Inflammatory macrophage (primary cell): ENCODE measurements at regions not wholly inside any gene's neighbourhood (a gene's known extent, or its start where the extent isn't known, plus 50 kb on each side); places are given as distances from the start of the nearest gene placed in this dataset.

Experiments
- DNase-seq, 2 donors: peaks; one replicate each; pipeline ENCODE4 v3.0.0-alpha.2; 2020 to 2022

DNA sequence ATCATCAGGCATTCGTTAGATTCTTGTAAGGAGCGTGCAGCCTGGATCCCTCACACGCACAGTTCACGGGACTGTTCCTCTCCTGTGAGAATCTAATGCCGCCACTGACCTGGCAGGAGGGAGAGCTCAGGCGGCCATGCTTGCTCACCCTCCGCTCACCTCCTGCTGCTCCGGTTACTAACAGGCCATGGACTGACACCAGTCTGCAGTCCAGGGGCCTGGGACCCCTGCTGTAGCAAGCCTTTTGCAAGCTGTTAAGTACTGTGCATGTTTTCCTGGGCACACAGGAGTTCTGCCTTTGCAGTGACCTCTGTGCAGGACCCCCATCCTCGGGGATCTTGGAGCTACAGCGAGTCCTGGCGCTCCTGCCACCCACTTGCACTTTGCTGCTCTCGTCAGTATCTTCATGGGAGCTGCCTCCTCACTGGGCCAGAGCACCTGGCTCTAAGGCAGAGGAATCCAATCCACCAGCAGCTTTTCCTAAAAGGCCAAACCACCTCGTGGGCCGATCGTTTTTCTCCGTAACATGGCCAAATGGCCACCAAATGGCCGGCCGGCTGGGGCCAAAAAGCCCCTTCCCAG, 230.6 kb downstream of the FOXL1 start:
- DNase-seq, result no peak

DNA sequence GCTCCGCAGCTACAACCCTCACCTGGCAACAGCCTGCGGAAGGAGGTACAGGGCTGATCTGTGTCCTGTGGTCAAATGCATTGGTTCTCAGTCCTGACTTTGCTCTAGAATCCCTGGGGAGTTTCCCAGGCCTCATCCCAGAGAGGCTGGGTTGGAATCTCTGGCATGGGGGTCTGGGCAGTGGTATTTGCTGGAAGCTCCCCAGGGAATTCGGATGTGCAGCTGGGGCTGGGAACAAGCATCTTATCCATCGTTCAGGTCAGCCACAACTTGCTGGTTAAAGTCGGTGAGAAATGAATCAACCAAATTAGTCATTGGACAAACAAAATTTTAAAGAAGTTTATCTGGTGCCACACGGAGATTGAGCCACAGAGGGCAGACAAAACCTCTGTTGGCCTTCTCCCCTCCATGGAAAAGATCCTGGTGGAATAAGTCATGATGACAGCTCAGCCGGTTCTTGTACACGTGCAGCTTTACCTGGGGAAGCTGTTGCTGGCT, 231.2 kb downstream of the FOXL1 start:
- DNase-seq, result no peak

DNA sequence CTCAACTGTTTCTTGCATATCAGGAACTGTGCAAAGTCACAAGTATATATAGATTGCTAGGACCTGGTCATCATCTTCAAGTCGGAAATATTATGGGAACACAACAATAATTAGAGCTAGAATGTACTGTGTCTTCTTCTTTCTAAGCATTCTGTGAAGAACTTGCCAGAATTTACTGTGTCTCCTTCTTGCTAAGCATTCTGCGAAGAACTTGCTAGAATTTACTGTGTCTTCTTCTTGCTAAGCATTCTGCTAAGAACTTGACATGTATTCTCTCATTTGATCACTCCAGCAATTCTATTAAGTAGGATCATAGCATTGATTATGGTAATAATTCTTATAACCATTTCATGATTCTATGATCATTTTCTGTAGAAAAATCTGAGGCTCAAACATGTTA, 231.7 kb downstream of the FOXL1 start:
- no peak for DNase-seq

DNA sequence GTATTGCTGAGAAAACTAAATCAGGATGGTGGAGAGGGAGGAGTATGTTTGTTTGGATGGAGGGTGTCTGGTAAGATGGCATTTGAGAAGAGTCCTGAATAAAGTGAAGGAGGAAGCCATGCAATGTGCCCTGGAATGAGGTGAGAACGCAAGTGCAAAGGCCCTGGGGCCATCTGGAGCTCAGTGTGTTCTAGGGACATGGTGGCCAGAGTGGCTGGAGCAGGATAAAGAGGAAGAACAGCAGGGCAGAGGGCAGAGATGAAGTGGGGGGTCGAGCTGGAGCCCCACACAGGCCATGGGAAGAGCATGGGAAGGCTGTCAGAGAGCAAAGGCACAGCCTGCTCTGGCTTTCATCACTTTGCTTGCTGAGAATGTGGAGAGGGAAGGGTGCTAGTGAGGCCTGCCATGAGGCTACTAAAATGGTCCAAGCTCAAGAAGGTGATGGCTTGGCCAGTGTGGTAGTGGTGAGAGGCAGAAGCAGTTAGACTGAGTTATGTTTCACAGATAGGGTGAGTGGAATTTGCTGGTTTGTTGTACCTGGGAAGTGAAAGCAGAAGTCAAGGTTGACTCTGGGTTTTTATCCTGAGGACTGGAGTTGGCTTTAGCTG, 234.1 kb downstream of the FOXL1 start:
- DNase-seq, result no peak

DNA sequence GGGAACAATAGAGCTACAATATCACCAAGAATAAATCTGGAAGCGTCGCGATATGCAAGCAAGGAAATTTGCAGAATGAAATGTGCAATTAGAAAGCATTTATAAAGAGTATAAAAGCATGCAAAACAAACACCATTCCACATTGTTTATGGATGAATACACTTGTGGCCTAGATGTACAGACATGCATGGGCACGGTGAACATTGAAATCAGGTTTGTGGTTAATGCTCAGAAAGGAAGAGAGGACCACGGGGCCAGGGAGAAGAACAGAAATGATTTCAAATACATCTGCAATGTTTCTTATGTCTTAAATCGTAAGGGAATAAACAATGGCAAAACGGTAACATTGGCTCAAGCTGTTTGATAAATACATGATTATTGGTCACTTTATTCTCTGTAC, 235.9 kb downstream of the FOXL1 start:
- DNase-seq, result no peak

DNA sequence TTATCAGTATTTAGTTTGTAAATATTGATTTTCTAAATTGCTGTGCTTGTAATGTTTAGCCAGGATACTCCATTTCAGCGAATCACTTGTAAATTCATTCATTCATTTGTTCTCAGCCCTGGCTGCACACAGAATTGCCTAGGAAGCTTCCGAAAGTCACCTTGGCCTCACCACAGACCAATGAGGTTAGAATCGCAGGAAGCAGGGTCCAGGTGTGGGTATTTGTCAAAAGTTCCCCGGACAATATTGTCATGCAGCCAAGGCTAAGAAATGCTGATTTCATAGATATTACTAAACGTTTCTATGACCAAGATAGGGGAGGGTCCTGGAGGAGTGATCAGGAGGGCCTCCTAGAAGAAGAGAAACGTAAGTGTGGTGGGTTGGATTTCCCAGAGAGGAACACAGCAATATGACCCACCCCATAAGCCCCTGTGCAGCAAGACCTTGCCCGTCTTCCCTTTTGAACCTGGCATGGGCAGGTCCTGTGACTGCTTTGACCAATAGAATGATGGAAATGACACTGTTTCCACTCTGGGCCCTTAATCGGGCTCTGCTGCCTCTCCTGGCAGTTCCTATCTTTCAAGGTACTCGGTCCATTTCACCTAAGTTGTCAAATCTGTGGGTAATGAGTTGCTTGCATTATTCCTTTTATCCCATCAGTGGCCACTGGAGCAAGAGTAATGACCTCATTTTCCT, 238.7 kb downstream of the FOXL1 start:
- no peak for DNase-seq

DNA sequence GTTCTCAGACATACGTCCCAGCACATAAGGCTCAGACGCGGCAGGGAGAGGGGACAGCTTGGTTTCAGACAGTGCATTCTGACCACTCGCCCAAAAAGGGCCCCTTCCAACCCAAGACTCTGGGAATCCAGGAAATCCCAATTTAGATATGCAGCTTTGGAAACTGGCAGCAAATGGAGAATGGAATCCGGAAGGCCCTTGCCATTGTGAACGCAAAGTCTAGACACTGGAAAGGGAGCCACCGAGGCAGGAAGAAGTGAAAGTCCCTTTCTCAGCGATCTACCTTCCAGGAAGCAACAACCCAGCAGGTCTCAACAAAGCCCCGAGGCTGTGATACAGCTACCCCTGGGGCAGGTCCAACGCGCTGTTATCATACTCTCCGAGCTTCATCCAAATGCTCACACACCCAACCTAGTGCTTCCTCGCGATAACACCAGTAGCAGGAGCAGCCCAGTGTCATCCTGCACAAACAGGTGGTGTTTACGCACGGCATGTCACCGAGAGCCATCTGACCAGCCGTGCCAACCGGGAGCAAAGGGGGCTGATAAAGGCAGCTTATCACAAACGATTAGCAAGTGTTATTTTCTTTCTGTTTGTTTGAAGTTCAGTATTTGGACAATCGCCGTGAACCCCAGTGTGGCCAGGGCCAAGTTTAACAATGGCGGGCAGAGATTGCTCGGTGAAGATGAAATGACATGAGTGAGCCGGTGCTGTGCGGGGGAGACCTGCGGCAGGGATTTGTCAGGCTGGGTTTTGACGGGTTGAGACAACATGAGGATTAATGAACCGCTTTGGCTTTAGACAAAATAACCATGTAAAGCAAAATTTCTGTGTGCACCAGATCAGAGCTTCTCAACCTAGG, 240.6 kb downstream of the FOXL1 start:
- DNase-seq, result no peak

DNA sequence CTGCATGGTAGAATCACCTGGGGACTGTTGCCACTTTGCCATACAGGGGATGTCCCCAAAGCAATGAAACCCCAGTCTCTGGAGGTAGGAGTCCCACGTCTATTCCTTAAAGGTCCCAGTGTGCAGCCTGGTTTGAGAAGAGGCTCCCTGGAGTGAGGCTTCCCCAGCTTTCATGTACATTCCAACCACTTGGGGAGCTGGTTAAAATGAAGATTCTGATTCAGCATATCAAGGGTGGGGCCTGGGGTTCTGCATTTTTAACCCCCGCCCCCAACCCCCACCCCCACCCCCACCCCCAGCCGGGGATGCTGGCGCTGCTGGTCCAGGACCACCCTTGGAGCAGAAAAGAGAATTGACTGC, 241.2 kb downstream of the FOXL1 start:
- DNase-seq, result no peak

DNA sequence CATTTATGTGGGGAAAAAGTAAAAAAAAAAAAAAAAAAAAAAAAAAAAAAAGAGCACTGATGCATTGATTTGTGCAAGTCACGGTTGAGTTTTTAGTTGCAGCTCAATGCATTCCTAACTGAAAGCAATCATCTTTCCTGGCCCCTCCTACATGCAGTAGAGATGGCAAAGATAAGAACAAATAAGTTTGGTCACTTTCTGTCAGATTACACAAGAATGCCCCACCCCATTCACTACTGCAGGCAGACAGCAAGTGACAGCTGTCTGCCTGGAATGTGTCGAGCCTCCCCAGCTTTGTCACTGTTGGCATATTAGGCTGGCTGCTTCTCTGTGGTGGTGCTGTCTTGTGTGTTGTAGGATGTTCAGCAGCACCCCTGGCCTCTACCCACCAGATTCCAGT, 243.5 kb downstream of the FOXL1 start:
- DNase-seq, result no peak

DNA sequence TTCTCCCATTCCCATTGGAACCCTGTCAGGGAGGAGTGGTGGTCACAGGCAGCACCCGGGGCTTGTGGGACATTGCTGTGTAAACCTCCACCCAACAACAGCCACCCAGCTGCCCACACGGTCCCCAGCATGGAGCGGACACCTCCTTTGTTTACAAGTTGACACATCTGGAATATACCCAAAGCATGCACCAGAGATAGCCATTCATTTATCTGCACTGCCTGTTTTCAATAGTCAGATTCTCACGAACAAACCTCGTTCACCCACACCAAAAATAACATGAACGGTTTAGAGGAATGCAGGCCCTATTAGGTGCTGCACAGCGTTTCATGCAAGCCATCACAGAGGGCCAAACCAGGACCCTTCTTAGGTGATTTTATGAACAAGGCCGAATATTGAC, 244.8 kb downstream of the FOXL1 start:
- no peak for DNase-seq

DNA sequence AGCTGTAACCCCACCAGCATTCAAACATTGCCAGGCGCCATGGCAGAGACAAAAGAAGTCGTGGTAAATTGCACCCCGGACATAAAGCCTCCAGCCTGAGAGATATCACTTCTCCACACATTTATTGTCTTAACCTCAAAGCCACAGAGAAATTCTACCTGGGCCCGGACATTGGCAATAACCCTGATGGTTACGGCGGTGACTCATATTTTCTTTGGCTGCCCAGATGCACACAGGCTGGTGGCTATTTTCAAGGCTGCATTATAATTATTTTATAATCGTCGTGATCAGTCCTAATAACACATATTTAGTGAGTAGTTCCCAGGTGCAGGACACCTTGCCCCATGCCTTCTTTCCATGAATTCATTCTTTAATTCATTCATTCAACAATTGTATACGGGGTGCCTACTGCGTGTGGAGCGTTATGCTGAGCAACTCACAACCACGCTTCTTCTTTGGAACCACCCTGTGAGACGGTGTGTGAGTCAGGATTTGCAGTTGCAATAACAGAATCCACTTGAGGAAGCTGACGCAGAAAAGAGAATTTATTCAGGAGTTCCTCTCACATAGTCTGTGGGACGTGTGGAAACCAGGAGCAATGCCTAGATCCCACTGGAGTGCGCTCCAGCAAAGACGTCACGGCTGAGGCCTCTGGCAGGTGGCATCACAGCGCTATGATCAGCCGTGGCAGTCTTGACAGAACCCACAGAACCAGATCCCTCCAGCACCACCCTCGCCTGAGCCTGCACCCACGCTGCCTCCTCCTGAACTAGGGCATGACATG, 245.7 kb downstream of the FOXL1 start:
- DNase-seq, result no peak

DNA sequence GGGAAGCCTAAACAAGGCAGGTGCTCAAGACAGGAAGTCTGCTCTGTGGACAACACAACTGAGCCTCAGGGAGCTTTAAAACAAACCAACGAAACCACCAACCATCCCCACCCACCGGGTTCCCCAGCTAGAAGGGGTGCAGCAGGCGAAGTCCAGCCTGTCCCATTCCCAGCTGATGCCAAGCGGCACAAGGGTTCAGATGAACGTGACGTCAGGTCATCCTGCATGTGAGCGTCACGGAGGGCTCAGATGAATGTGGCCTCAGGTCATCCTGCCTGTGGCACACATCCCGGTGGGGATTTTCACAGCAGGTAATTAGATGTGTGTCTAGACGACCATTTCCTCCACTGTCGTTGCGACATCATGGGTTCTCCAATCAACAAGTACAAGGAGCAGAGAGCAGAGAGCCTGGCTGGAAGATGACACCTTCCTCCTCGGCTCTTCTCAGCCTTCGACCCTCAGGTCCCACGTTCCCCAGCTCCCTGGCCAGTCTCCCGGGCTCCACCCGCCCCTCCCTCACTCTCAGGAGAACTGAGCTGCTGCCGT, 246.5 kb downstream of the FOXL1 start:
- DNase-seq, result no peak

DNA sequence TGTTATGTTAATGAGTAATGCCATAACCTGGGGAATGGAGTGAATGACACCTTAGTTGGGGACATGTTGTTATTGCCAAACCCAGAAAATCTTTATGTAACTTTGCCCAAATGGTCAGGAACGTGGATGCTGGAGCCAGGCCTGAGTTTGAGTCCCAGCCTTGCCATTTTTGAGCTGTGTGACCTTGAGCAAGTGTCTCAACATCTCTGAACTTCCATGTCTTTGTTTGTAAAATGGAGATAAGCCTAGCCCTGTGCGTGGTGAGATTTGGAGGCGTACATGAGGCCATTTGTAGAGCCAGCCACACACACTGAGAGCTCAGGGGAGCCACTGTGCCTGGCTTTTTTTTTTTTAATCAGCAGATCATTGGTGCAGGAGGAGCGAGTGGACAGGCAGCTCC, 247.3 kb downstream of the FOXL1 start:
- DNase-seq, result no peak

DNA sequence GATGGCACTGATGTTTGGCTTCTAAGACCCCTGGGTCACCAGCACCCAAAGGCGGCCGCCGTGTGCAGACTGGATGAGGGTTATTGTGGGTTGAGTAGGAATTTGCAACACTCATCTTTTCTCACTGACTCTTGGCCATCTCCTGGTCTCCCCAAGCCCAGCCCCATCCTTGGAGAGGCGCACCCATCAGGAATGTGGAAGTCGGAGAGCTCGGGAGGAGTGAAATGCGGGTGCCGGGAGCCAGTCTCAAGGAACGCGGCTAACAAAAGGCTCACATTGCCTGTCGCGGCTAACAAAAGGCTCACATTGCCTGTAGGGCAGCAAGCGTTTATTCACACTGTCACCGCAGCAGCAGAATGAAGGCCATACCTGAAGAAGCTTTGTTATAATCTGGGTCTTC, 248.6 kb downstream of the FOXL1 start:
- DNase-seq, result no peak

DNA sequence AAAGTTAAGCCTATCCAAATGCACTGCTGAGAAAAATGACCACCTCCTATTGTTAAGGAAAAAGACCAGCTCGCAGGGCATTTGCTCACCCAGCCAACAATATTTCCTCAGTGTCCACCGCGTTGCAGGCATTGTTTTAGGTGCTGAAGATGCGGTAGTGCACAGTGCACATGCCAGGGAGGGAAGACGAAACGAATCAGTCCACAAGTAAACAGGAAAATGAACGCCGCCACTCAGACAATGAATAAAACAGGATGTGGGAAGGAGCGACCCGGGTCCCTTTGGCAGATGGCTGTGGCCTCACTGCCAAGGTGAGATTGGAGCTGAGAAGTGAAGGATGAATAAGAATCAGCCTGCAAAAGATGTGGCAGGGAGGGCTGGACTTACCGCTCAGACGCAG, 249.2 kb downstream of the FOXL1 start:
- DNase-seq, result no peak

DNA sequence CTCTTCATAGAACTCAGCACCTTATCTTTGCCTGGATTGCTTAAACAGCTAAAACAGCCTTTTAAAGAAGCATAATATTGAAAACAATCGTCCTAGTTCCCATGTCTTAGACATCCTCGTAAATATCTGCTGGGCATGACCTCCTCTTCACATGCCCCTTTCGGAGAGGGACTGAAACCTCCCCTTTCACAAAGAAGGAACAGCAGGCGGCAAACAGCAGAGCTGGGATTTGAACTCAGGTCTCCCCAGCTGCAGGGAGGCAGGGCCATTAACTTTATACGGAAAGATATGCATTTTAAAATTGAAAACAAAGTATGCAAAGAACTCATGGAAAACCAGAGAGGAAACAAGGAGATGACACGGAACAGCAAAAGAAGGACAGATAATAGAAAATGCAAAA, 249.9 kb downstream of the FOXL1 start:
- DNase-seq, result no peak

DNA sequence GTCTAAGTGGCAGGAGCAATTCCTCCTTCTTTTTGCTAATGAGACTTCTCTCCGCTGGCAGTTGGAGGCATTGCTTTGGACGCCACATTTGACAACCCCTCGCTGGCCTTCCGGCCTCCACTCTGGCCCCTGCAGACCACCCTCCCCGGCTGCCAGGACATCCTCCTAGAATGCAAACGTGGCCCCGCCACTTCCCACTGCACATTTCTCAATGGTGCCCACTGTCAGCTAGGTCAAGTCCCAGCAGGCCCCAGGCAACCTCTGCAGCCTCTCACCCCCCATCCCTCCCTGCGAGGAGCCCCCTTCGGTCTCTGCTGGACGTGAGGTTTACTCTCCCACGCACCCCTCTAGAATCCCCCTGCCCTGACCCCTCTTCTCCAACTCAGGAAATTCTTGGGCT, 250.3 kb downstream of the FOXL1 start:
- no peak for DNase-seq

DNA sequence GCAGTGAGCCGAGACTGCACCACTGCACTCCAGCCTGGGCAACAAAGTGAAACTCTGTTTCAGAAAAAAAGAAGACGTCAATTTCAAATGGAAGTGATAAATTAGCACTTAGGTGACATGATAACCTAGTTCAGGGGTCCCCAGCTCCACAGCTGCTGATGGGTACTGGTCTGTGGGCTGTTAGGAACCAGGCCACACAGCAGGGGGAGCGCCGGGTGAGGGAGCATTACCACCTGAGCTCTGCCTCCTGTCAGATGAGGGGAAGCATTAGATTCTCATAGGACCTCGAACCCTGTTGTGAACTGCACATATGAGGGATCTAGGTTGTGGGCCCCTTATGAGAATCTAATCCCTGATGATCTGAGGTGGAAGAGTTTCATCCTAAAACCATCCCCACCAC, 253.0 kb downstream of the FOXL1 start:
- no peak for DNase-seq

DNA sequence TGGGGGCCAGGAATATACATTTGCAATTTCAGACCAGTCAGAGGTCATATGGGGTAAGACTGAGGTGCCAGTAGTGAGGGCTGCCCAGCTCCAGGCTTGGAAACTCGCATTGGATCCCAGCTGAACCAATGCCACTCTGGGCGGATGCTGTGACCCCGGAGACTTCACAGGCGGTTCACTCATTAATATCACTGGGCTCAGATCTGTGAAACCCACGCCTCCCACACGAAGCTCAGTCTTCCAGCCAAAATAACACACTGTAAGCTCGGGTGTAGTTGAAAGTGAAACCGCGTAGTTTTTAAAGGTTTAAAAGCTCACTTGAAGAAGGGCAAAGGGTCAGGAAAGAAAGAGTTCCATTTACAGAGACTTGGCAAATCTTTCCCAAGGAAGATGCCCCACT, 254.8 kb downstream of the FOXL1 start:
- DNase-seq, result no peak

DNA sequence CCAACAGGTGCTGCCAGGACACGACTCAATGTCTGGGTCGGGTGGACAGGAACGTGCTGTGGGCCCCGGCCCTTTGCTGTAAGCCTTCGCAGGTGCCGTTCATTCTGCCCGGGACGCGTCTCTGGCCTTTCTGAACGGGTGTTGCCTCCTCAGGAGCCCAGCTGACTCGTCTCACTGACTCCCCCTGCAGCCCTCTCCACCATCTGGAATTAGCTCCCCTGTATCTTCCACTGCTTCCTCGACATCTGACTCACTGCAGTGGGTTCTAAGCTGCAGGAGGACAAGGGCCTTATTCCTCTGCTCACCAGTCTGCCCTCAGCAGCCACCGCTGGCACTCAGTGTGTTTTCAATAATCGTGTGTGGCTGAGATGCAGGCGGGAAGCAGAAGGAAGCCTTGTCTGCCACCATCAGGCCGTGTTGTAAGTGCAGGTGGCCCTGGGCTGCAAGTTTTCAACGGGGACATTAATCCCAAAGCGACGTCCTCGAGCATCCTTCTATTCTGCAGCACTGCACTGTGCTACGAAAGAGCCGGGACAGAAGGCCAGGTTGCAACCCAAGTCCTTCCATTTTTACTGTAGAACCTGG, 256.2 kb downstream of the FOXL1 start:
- DNase-seq, result no peak

DNA sequence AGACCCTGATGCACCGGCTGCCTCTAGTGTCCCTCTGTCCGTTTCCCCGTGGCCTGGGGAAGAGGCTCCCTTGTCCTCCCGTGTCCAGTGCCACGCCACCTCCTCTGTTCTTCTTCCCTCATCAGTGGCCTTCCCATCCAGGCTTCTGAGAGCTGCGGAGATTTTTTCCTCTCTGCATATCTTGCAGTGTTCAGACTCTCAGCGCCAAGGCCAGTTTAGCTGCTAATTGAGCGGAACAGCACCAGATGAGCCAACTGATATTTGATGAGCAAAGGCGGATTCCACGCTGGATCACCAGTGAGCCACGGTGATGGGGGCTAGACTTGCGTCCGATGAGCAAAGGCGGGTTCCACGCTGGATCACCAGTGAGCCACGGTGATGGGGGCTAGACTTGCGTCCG, 257.6 kb downstream of the FOXL1 start:
- DNase-seq, result no peak
